Vagina (tissue), 2 donors: ENCODE measurements at regions not wholly inside any gene's neighbourhood (a gene's known extent, or its start where the extent isn't known, plus 50 kb on each side); places are given as distances from the start of the nearest gene placed in this dataset.

Experiments
- CTCF ChIP-seq, 3 experiments: fragments of 450-650 bp in 2 of 3; fragments of 200-600 bp in 1 of 3; sonication (generic) in 1 of 3; IDR thresholded peaks; one replicate each; pipeline ENCODE4 v1.5.1; 2017 to 2019; ENCODE audit warnings: antibody characterized with exemption in 3 of 3, mild to moderate bottlenecking in 2 of 3, moderate library complexity in 2 of 3
- POLR2A ChIP-seq, 2 donors: fragments of 450-650 bp; IDR thresholded peaks; one replicate each; pipeline ENCODE4 v1.6.1; 2017; ENCODE audit warnings: antibody characterized with exemption in 2 of 2, mild to moderate bottlenecking in 2 of 2, moderate library complexity in 2 of 2
- POLR2AphosphoS5 ChIP-seq, 2 donors: sonication (generic); formaldehyde crosslinking; IDR thresholded peaks; one replicate each; pipeline ENCODE4 v1.9.0; 2017; ENCODE audit warnings: antibody characterized with exemption in 2 of 2, mild to moderate bottlenecking in 2 of 2, low read depth in 1 of 2; ENCODE audit not compliant: insufficient read depth in 1 of 2

- TF ChIP-seq POLR2AphosphoS5 (IDR thresholded peaks at IDR 0.05; ENCODE audit: insufficient read depth in 1 of 2, low read depth in 1 of 2) (no peak), CTCF (IDR thresholded peaks at IDR 0.05) (no peak), POLR2A (IDR thresholded peaks at IDR 0.05) (no peak)
Measured at GRCh38 chr7:156466272-156466671, 174.3 kb upstream of the RNF32 start.
